Uterus (tissue), 3 donors: ENCODE measurements at regions not wholly inside any gene's neighbourhood (a gene's known extent, or its start where the extent isn't known, plus 50 kb on each side); places are given as distances from the start of the nearest gene placed in this dataset.

Source experiments
- DNase-seq, 2 donors: peaks; one replicate each; pipeline ENCODE4 v3.0.0-alpha.2; 2019 to 2020
- H3K27ac ChIP-seq, 2 donors: fragments of 200-600 bp; sonication (generic); 1 replicate in 1 of 2; 2 replicates in 1 of 2; pipeline ENCODE4 v1.5.1; 2016 to 2018
- H3K27me3 ChIP-seq, 2 donors: fragments of 200-600 bp; sonication (generic); one replicate each; pipeline ENCODE4 v1.5.1; 2018 to 2019; ENCODE audit warnings: control low read depth in 1 of 2
- H3K36me3 ChIP-seq, 2 donors: fragments of 200-600 bp; sonication (generic); one replicate each; pipeline ENCODE4 v1.5.1; 2019; ENCODE audit warnings: control low read depth in 1 of 2
- H3K4me1 ChIP-seq, 2 donors: fragments of 200-600 bp; sonication (generic); one replicate each; pipeline ENCODE4 v1.5.1; 2018 to 2019; ENCODE audit warnings: control low read depth in 1 of 2
- H3K4me3 ChIP-seq, 2 donors: fragments of 200-600 bp; sonication (generic); 1 replicate in 1 of 2; 2 replicates in 1 of 2; pipeline ENCODE4 v1.5.1; 2018 to 2019; ENCODE audit warnings: mild to moderate bottlenecking in 1 of 2
- H3K9me3 ChIP-seq, 2 donors: fragments of 200-600 bp; sonication (generic); one replicate each; pipeline ENCODE4 v1.5.1; 2019; ENCODE audit warnings: control low read depth in 1 of 2
- POLR2A ChIP-seq, 2 donors: fragments of 450-650 bp; IDR thresholded peaks; one replicate each; pipeline ENCODE4 v1.6.1; 2016; ENCODE audit warnings: antibody characterized with exemption in 2 of 2, mild to moderate bottlenecking in 1 of 2, moderate library complexity in 1 of 2
- intact Hi-C: fragments of 100-400 bp; cut with DNase I; formaldehyde crosslinking; loops from one replicate; pipeline ENCODE4 v1.15.1; 2023; ENCODE audit warnings: low total_unique reads
- TF ChIP-seq, protein P1 (sequence below), 4 experiments: fragments of 200-600 bp in 2 of 4; fragments of 450-650 bp in 2 of 4; sonication (generic) in 2 of 4; IDR thresholded peaks; one replicate each; pipeline ENCODE4 v1.5.1; 2016 to 2019; ENCODE audit warnings: antibody characterized with exemption in 4 of 4, mild to moderate bottlenecking in 2 of 4, moderate library complexity in 1 of 4
- donor health status: DM: yes; HTN: yes; CAD: no.

GRCh38 chr4:185878633-185879032 is 66.6 kb upstream of the SORBS2 start:
- Histone ChIP-seq H3K27ac (no peak overlapping the region), H3K4me1 (no peaks in the 10 kb centered on the region), H3K36me3 (no peaks in the 10 kb centered on the region), H3K9me3 (no peaks in the 10 kb centered on the region), H3K4me3 (no peak overlapping the region), H3K27me3 (no peaks in the 10 kb centered on the region)
- DNase-seq, result no peak
- intact Hi-C loops, result no loop called here
- TF ChIP-seq POLR2A (IDR thresholded peaks at IDR 0.05), result no peak
- TF ChIP-seq, protein P1, sequence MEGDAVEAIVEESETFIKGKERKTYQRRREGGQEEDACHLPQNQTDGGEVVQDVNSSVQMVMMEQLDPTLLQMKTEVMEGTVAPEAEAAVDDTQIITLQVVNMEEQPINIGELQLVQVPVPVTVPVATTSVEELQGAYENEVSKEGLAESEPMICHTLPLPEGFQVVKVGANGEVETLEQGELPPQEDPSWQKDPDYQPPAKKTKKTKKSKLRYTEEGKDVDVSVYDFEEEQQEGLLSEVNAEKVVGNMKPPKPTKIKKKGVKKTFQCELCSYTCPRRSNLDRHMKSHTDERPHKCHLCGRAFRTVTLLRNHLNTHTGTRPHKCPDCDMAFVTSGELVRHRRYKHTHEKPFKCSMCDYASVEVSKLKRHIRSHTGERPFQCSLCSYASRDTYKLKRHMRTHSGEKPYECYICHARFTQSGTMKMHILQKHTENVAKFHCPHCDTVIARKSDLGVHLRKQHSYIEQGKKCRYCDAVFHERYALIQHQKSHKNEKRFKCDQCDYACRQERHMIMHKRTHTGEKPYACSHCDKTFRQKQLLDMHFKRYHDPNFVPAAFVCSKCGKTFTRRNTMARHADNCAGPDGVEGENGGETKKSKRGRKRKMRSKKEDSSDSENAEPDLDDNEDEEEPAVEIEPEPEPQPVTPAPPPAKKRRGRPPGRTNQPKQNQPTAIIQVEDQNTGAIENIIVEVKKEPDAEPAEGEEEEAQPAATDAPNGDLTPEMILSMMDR (IDR thresholded peaks at IDR 0.05), result no peak

DNA sequence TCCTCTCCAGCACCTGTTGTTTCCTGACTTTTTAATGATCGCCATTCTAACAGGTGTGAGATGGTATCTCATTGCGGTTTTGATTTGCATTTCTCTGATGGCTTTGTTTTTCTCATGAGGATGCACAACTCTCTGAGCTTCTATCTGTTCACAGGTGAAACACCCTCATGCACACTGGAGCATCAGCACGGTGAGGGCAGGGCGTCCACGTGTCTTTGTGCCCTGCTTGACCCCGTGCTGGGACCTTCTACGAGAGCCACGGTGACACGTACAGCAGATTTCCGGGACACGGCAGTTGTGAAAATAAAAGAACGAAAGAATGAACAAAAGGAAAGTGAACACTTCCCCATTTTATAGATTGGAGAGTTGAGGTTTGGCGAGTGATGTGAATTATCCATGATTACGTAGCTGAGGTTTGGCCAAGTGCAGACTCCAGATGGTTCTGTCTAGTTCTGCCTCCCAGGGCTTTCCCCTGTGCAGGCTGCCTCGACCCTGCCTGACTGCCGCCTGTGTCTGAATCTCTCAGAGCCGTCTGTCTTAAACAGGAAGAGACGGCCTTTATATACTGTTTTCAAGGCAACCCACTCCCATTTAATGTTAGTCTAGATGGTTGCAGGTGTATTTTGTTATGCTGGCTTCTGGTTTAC is 67.8 kb upstream of the SORBS2 start:
- Histone ChIP-seq H3K4me1 (no peaks in the 10 kb centered on the region), H3K4me3 (no peak overlapping the region), H3K36me3 (no peaks in the 10 kb centered on the region), H3K27ac (no peak overlapping the region), H3K27me3 (no peaks in the 10 kb centered on the region), H3K9me3 (no peaks in the 10 kb centered on the region)
- DNase-seq, result no peak
- intact Hi-C loops, result no loop called here
- TF ChIP-seq, protein P1 (IDR thresholded peaks at IDR 0.05), result no peak
- no peak for TF ChIP-seq POLR2A (IDR thresholded peaks at IDR 0.05)

- no peak overlapping the region for H3K4me3 ChIP-seq
- no peaks in the 10 kb centered on the region for H3K27me3 ChIP-seq
- no peaks in the 10 kb centered on the region for H3K36me3 ChIP-seq
- intact Hi-C loops, result no loop called here
- TF ChIP-seq, protein P1 (IDR thresholded peaks at IDR 0.05), result no peak
- TF ChIP-seq POLR2A (IDR thresholded peaks at IDR 0.05), result no peak
- no peak for DNase-seq
- H3K4me1 ChIP-seq, result no peaks in the 10 kb centered on the region
- H3K9me3 ChIP-seq, result no peaks in the 10 kb centered on the region
- H3K27ac ChIP-seq, result no peak overlapping the region
These were observed 68.6 kb upstream of the SORBS2 start for GRCh38 chr4:185880571-185880970.

DNA sequence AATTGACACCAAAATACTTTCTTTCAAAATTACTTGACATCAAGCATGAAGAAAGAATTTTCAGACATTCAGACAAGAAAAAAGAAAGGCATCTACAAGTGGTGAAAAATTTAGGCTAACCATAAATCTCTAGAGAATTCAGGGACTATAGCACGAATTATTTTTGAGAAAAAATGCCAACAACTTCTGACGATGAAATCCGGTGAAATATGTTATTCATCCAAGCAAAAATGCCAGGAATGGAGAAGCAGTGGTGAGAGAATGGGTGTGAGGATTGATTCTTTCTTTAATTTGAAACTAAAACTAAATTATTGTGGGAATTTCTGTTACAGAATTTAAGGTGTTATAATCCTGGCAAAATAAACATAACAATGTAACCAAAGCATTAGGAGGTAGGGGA is 69.4 kb upstream of the SORBS2 start:
- H3K9me3 ChIP-seq, result no peaks in the 10 kb centered on the region
- TF ChIP-seq POLR2A (IDR thresholded peaks at IDR 0.05), result no peak
- TF ChIP-seq, protein P1 (IDR thresholded peaks at IDR 0.05), result no peak
- no peaks in the 10 kb centered on the region for H3K27me3 ChIP-seq
- no peaks in the 10 kb centered on the region for H3K36me3 ChIP-seq
- H3K4me3 ChIP-seq, result no peak overlapping the region
- no peak overlapping the region for H3K27ac ChIP-seq
- no peak for DNase-seq
- intact Hi-C loops, result no loop called here
- no peaks in the 10 kb centered on the region for H3K4me1 ChIP-seq

DNA sequence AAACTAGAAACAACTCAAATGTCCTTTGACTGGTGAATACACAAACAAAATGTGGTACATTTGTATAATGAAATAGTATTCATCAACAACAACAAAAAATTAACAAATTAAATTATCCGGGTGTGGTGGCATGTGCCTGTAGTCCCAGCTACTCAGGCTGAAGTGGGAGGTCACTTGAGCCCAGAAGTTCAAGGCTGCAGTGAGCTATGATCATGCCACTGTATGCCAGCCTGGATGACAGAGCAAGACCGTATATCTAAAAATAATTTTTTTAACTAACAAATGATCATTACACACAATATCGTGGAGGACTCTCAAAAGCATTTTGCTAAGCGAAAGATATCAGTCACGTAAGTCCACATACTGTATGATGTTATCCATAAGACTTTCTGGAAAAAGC is 71.6 kb upstream of the SORBS2 start:
- intact Hi-C loops, result no loop called here
- Histone ChIP-seq H3K27ac (no peak overlapping the region), H3K4me3 (no peak overlapping the region), H3K9me3 (no peaks in the 10 kb centered on the region), H3K27me3 (no peaks in the 10 kb centered on the region), H3K36me3 (no peaks in the 10 kb centered on the region), H3K4me1 (no peaks in the 10 kb centered on the region)
- no peak for DNase-seq
- TF ChIP-seq, protein P1 (IDR thresholded peaks at IDR 0.05), result no peak
- TF ChIP-seq POLR2A (IDR thresholded peaks at IDR 0.05), result no peak
